Germinal center (tissue), 1 donor: ENCODE measurements at regions not wholly inside any gene's neighbourhood (a gene's known extent, or its start where the extent isn't known, plus 50 kb on each side); places are given as distances from the start of the nearest gene placed in this dataset.
"Not testable (repeated sequence)": the region's sequence is repeated elsewhere in the genome, so short reads cannot be mapped to it uniquely, and the experiment has no call there.

Experiments
- DNase-seq: peaks from one replicate; pipeline ENCODE4 v3.0.0; 2012; ENCODE audit warnings: mixed read lengths, low spot score

DNA sequence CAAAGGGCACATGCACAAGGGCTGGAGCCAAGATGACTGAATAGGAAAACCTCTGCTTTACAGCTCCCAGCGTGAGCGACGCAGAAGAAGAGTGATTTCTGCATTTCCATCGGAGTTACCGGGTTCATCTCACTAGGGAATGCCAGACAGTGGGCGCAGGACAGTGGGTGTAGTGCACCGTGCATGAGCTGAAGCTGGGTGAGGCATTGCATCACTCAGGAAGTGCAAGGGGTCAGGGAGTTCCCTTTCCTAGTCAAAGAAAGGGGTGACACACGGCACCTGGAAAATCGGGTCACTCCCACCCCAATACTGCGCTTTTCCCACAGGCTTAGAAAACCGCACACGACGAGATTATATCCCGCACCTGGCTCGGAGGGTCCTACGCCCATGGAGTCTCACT is 64.5 kb upstream of the HTR1E start:
- not testable (repeated sequence) for DNase-seq

DNA sequence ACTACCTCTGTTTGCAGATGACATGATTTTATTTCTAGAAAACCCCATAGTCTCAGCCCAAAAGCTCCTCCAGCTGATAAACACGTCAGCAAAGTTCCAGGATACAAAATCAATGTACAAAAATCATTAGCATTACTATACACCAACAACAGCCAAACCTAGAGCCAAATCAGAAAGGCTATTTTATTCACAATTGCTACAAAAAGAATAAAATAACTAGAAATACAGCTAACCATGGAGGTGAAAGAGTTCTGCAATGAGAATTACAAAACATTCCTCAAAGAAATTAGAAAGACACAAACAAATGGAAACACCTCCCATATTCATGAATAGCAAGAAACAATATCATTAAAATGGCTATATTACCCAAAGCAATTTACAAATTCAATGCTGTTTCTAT is 65.6 kb upstream of the HTR1E start:
- no peak for DNase-seq

DNA sequence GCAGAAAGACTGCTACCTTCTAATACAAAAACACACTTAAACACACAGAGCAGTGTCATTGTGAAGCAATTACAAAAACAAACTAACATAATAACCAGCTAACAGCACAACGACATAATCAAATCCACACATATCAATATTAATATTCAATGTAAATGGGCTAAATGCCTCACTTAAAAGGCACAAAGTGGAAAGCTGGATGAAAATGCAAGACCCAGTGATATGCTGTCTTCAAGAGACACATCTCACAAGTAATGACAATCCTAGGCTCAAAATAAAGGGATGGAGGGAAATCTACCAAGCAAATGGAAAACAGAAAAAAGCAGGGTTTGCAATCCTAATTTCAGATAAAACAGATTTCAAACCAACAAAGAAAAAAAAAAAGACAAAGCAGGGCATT is 67.8 kb upstream of the HTR1E start:
- no peak for DNase-seq

DNA sequence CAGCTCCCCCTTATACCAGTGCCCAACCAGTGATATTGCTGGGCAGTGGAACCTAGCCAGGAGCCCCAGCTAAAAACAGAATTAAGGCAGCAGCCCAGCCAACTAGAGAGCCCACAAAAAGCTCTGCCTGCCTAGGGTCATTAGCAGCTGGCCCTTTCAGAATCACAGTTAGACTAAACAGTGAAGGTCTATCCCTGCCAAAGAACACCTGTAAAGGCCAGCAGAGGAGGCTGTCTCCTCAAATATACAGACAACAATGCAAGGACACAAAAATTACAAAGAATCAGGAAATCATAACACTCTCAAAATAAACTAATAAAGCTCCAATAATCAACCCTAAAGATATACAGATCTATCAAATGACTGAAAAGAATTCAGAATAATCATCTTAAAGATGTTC is 77.8 kb upstream of the HTR1E start:
- no peak for DNase-seq

DNA sequence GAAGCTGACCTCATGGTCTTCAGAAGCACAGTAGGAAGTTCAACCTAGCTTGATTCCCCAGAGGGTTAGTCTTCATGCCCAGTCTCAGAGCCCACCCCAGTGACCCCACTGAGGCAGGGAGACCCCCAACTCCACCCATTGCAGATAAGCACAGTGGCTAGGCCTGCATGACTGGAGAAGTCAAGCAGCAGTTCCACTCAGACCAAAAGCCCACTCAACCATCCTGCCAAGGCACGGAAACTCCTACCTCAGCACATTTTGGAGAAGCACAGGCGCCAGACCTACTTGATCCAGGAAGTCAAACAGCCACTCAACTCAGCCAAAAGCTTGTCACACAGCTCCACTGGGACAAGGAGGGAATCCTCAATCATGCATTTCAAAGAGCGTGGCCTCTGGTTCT is 78.4 kb upstream of the HTR1E start:
- DNase-seq = no peak

DNA sequence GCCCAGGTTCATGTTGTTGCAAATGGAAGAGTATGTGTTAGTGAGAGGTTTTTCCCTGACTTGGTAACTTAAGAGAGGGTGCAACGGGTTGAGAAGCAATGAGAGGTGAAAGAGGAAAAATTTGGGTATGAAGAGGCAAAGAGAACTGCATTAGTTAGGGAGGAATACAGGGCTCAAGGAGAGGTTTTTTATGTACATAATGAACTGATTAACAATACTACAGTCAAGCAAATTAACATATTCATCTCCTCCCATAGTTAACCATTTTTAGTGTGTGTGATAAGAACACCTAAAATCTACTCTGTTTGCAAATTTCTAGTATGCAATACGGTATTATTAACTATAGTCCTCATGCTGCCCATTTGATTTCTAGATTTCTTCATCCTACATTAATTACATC is 79.5 kb upstream of the HTR1E start:
- DNase-seq = no peak

DNA sequence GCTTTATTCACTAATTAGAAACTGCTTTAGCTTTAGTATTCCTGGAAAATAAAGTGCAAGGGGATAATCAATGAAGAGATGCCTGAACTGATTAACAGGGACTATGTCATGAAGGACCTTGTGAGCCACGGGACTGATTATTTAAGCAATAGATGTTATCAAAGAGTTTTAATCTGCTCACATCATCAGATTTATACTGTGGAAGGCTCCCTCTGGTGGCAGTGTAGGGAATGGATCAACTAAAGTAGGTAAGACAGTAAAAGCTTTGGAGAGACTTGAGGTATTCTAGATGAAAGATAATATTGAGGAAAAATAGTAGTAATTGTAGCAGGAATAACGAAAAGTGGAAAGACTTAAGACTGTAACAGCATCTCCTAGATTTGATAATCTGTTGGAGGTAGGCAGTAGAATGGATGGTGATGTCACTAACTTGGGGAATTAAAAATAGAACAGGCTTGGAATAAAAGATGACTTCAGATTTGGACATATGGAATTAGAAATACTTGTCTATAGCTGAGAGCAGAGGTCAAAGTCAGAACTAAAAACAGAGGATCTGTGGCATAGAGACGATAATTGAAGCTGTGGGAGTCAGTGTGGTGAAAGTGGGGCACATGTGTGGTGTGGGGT is 80.3 kb upstream of the HTR1E start:
- DNase-seq = no peak

DNA sequence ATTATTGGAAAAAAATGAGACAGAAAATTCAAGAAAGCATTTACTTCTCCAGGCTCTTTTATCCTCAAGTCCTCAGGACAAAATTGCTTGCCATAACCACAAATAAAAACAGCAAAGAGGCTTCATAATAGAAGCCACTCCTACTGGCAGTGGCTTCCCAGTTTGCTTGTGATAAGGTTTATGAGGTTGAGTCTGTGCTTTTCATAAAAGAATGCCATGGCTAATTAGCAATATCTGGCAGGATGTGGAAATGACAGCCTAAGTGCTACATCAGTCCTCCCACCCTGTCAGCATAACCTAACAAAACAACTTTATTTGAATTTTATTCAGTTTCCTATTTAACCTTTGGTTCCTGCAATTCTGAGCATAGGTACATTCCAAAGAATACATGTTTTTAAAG is 80.9 kb upstream of the HTR1E start:
- DNase-seq = no peak

DNA sequence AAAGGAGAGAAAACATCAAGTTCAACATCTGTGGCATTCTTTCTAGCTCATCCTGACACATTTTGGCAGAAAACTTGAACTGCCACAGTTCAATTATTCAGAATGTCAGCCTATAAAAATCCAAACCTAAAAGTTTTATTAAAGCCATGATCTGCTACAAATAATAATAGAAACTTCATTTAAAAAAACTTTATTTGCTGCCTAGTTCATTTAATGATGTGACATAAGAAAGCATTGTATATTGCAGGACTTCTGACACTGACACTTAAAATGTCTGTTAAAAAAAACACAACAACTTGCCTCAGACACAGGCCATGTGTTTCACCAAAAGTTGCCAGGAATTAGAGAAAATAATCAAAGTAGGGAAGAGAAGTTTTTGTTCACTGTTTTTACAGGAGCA is 88.3 kb upstream of the HTR1E start:
- no peak for DNase-seq

DNA sequence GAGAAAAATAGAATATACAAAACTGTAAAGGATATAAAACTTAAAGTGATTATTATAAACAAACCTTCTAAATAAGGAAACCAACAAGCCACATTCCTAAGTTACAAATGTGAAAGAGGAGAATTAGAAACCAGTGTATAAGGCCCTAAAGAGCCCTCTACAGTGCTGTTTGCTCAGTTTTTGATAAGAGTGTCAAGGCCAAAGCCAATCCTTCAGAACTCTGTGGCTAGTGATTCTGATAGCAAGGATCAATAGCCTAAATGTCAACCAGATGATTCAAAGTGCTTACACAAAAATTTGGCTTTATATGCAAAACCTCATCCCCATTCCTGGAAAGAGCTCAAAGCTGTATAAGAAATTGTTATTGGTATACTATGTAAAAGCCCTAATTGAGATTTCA is 104.6 kb upstream of the HTR1E start:
- DNase-seq = no peak

DNA sequence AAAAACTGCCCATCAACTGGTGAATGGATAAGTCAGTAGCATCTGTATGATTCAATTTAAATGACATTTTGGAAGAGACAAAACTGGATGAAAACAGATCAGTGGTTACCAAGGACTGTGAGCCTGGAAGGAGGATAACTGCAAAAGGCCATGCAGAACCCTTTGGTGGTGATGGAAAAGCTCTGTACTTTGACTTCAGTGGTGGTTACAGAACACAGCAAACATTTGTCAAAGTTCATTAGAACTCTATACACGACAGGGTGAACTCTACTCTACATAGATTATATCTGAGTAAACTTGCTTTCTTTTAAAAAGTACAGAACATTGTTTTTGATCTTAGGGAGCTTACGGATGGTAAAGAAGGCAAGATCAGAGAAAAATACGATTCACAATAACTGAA is 111.9 kb upstream of the HTR1E start:
- DNase-seq = no peak

DNA sequence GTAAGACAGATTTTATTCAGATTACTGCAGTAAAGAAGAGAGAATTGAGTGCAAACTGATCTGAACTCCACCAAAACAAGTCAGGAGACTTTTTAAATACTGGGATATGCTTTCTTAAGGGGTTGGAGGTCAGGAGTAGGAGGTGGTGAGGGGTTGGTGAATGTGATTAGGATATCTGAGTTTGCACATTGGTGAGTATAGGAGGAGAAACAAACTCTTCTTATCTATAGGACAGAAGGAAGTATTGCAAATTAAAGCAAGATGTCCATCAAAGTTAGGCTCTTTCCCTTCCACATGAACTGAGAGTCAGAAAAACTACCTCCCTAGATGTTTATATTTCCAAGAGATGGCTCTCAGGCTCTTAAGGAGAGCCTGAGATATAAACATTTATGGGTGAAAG is 114.6 kb upstream of the HTR1E start:
- DNase-seq = no peak

DNA sequence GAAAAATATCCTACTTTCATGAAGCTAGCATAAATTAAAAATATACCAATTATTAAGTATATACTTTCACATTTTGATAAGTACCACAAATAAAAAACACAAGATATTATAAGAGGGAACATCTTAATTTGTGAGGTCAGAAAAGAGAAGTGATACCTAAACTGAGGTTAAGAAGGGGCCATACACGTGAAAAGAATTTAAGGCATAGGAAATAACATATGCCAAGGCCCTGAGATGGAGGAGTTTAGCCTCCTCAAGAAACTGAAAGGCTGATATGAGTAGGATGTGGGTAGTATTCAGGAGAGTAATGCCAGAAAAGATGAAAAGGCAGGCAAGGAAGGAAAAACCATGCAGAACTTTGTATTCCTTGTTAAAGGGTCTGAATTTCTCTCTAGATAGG is 116.6 kb upstream of the HTR1E start:
- no peak for DNase-seq

DNA sequence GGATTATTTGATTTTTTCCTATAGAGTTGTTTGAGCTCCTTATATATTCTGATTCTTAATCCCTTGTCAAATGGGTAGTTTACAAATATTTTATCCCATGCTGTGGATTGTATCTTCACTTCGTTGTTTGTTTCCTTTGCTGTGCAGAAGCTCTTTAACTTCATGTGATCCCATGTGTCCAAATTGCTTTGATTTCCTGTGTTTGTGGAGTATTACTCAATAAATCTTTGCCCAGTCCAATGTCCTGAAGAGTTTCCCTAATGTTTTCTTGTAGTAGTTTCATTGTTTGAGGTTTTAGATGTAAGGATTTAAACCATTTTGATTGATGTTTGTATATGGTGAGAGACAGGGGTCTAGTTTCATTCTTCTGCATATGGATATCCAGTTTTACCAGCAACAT is 143.7 kb upstream of the HTR1E start:
- DNase-seq = no peak

DNA sequence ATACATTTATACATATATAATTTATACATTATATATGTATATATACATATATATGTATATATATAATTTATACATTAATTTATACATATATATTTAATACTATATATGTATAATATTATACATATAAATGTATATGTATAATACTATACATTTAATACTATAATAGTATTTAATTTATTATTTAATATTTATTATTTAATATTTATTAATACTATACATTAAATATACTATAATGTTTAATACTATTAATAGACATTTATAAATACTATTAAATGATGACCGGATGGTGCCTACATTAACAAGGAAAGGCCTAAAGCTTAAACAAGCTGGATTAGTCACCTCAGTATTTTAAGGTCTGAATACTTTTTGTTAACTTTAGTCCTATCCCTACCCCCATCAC is 145.9 kb upstream of the HTR1E start:
- DNase-seq = no peak

DNA sequence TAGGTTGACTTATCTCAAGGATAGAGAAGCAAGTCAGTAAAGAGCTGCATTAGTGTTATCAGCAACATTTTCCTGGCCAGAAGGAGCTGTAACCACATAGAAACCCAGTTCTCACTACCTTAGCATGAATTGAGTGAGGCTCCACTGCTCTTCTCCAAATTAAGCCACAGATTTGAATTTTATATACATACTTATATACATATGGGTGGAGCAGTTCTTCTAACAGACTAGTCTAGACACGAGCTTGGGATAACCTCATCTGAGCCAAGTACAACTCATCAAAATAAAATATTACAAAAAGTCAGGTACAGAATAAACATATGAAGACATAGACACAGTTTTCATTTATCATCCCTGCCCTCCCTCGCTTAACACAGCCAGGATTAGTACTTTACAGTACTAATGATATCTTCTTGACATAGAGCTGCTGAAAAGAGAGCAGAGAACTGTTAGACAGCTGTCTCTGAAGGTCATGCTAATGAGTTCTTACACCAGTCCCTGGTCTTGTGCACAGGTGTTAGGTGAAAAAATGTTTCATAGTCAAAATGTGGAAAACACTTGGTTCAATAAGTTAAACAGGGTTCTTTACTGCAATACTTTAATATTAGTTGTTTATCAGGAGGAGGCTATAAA is 147.4 kb upstream of the HTR1E start:
- DNase-seq = no peak

DNA sequence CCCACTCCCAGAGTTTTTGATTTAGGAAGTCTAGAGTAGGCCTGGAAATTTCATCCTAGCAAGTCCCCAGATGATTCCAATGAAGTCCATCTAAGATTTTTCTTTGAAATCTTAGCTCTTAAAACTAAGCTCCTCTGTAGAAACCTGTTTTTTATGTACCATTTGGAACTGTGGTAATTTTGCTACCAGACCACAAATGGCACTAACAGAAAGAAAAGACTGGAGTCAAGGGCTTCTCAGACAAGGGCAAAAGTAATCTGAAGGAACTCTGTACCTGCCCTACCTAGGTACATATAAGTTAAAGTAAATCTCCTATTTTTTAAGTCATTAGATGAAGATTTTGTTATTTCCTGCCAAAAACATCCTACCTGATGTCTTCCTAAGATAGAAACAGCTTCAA is 155.0 kb upstream of the HTR1E start:
- DNase-seq = no peak

DNA sequence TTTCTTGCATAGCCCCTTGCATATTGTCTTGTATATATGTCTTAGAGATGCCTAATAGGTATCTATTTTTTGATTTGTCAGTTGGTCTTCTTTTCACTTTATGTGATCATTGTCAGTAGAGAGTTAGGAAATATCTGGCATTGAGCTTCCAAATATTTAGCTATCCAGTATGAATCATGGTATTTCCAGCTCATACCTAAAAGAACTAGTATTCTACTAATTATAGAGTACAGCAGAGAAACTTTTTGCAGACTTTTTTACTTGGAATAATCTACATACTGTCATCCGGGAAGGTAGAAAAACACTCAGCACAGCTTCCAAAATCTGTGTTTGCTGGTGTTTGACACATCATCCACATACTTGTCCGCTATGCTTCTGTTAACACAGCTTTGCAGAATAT is 156.4 kb upstream of the HTR1E start:
- DNase-seq = no peak

DNA sequence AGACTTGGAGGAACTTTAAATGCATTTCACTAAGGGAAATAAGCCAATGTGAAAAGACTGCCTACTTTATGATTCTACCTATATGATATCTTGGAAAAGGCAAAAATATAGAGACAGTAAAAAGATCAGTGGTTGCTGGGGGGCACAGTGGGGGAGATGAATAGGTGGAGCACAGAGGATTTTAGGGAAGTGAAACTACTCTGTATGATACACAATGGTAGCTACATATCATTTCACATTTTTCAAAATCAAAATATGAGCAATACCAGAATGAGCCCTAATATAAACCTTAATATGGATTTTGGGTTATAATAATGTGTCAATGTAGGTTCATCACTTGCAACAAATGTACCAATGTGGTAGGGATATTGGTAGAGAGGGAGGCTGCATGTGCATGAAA is 161.4 kb upstream of the HTR1E start:
- no peak for DNase-seq

DNA sequence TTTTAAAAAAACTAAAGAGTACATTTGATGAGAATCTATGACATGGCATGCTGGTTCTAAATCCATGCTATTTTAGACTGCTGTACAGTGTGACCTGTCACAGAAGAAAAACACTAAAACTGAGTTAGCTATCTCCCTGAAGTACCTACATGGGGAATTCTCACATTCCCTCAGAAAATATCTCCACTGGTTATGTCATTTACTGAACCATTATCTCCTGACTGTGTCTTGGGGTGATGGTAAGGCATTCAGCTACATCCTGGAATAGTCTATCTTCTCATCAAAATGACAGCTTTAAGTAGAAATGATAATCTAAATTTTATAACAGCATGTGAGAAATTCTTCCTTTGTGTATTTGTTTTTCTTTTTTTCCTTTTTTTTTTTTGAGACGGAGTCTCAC is 172.1 kb upstream of the HTR1E start:
- no peak for DNase-seq

DNA sequence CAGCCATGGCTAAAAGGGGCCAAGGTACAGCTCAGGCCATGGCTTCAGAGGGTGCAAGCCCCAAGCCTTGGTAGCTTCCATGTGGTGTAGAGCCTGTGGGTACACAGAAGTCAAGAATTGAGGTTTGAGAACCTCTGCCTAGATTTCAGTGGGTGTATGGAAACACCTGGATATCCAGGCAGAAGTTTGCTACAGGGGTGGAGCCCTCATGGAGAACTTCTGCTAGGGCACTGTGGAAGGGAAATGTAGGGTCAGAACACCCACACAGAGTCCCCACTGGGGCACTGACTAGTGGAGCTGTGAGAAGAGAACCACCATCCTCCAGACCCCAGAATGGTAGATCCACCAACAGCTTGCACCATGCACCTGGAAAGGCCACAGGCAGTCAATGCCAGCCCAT is 177.4 kb upstream of the HTR1E start:
- not testable (repeated sequence) for DNase-seq

DNA sequence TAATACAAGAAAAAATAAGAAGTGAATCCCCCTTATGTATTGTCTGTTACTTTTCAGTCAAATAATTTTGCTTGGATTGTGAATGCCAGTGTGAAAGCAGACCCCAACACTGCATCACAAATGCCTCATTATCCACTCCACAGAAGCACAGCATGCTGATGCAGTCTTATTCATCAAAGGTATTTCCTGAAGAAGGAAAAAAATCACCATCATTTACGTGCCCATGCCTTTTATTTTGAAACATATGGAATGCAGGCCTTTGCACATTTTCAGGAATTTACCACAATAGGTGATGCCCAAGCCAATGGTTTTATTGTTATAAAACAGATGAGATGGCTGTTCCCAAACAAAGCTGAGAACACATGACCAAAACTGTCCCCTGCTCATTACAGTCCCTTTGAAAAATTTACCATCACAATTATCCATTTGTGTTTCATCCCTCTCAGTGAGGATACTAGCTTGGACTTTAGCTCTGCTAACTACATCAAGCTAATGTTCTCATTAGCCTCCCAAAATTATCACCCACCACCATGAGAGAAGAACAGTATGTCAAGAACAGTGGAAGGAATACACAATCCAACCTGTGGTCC is 180.6 kb upstream of the HTR1E start:
- DNase-seq = no peak

DNA sequence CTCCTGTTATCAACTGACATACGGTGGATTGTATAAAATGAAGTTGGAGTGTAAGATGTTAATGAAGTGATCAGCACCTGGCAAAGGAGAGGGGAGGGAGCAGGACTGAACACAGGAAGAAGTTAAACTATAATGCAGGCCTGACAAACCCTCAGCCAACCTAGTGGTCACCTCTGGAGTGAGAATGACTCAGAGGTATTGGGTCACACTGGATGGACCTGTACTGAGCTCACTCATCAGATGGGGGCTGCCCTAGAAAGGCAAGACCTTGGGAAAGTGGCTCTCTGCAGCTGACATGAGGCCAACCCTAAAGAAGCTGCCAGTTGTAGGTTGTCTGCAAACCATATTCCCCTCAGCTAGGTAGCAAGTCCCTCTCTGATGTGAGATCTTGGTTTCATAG is 193.3 kb upstream of the HTR1E start:
- DNase-seq = no peak

DNA sequence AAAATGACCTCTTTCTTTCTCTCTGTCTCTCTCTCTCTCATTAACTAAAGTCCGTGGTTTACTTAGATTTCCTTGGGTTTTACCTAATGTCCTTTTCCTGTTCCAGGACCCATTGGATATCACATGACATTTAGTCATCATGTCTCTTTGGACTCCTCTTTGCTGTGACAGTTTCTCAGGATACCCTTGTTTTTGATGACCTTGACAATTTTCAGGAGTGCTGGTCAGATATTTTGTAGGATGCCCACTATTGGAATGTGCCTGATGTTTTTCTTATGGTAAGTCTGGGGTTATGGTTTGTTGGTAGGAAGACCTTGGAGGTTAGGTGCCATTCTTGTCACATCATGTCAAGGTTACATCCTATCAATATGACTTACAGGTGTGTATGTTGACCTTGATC is 199.2 kb upstream of the HTR1E start:
- DNase-seq = no peak
